Neural progenitor cell (in vitro differentiated cells): ENCODE measurements at regions not wholly inside any gene's neighbourhood (a gene's known extent, or its start where the extent isn't known, plus 50 kb on each side); places are given as distances from the start of the nearest gene placed in this dataset.
A peak's percentile ranks its signal among the peaks of the same experiment; 100 is the strongest.

ENCODE experiments used
- DNase-seq: peaks from one replicate; pipeline ENCODE4 v3.0.0-alpha.2; 2016; ENCODE audit warnings: low spot score
- H2AFZ ChIP-seq: fragments of 200-600 bp; sonication (generic); replicated peaks from 2 replicates; pipeline ENCODE4 v1.6.1; 2016; ENCODE audit warnings: antibody characterized with exemption
- H3F3A ChIP-seq: fragments of 200-600 bp; sonication (generic); 2 replicates; pipeline ENCODE4 v1.6.1; 2016; ENCODE audit warnings: antibody characterized with exemption, low read depth
- H3K27ac ChIP-seq: fragments of 200-600 bp; sonication (generic); 2 replicates; pipeline ENCODE4 v1.5.1; 2016; ENCODE audit warnings: mild to moderate bottlenecking
- H3K27me3 ChIP-seq: fragments of 200-600 bp; sonication (generic); 2 replicates; pipeline ENCODE4 v1.6.1; 2016; ENCODE audit warnings: mild to moderate bottlenecking, moderate library complexity
- H3K36me3 ChIP-seq: fragments of 200-600 bp; sonication (generic); 2 replicates; pipeline ENCODE4 v1.5.1; 2016
- H3K4me1 ChIP-seq: fragments of 200-600 bp; sonication (generic); 2 replicates; pipeline ENCODE4 v1.6.1; 2016; ENCODE audit warnings: mixed run types
- H3K4me2 ChIP-seq: fragments of 200-600 bp; sonication (generic); 2 replicates; pipeline ENCODE4 v1.6.1; 2016
- H3K4me3 ChIP-seq: fragments of 200-600 bp; sonication (generic); 2 replicates; pipeline ENCODE4 v1.5.1; 2016
- H3K79me2 ChIP-seq: fragments of 200-600 bp; sonication (generic); 2 replicates; pipeline ENCODE4 v1.6.1; 2016; ENCODE audit warnings: low read depth
- H3K9ac ChIP-seq: fragments of 200-600 bp; sonication (generic); 2 replicates; pipeline ENCODE4 v1.6.1; 2016
- H3K9me3 ChIP-seq: fragments of 200-600 bp; sonication (generic); 2 replicates; pipeline ENCODE4 v1.5.1; 2016; ENCODE audit warnings: low read depth
- H4K20me1 ChIP-seq: fragments of 200-600 bp; sonication (generic); 2 replicates; pipeline ENCODE4 v1.6.1; 2016; ENCODE audit warnings: low read depth
- H3K27ac Mint-ChIP-seq: 3 replicates; pipeline ENCODE4 v1.8.0; 2021; ENCODE audit warnings: mixed read lengths
- H3K27me3 Mint-ChIP-seq: 2 replicates; pipeline ENCODE4 v1.8.0; 2022; ENCODE audit warnings: low read depth, mild to moderate bottlenecking, inconsistent platforms, moderate library complexity, mixed read lengths; ENCODE audit not compliant: insufficient read depth
- H3K36me3 Mint-ChIP-seq: 3 replicates; pipeline ENCODE4 v1.8.0; 2021; ENCODE audit warnings: mixed read lengths
- H3K4me1 Mint-ChIP-seq: 3 replicates; pipeline ENCODE4 v1.8.0; 2021; ENCODE audit warnings: mixed read lengths
- H3K4me3 Mint-ChIP-seq: 3 replicates; pipeline ENCODE4 v1.8.0; 2021; ENCODE audit warnings: mild to moderate bottlenecking, moderate library complexity, mixed read lengths
- H3K9me3 Mint-ChIP-seq: 3 replicates; pipeline ENCODE4 v1.8.0; 2020; ENCODE audit warnings: mixed read lengths
- CTCF ChIP-seq: fragments of 200-600 bp; sonication (generic); IDR thresholded peaks from 2 replicates; pipeline ENCODE4 v1.5.1; 2017; ENCODE audit warnings: antibody characterized with exemption, mild to moderate bottlenecking
- EZH2 ChIP-seq: fragments of 200-600 bp; sonication (generic); IDR thresholded peaks from 2 replicates; pipeline ENCODE4 v1.6.1; 2017; ENCODE audit warnings: antibody characterized with exemption, mild to moderate bottlenecking, moderate library complexity
- EZH2phosphoT487 ChIP-seq: fragments of 200-600 bp; sonication (generic); IDR thresholded peaks from 2 replicates; pipeline ENCODE4 v1.6.1; 2017; ENCODE audit warnings: antibody characterized with exemption

DNA sequence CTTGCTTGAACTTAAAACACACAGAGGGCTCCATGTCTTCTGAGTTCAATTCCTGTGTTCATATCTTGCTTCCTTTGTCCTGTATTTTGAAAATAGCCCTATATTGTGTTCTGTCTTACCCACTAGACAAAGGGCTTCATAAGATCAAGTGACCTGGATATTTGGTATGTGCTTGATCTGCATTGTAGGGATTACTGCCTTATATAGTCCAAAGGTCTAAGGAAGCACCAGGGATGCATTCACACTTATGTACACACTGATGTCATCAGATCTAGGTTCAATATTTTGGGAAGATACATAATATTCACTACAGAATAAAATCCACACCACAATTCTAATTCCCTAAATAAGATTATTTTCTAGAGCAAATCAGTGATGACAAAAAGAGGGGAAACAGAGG lies 278.0 kb upstream of the KYNU start:
- Histone ChIP-seq H3K27ac (no peak overlapping the region), H3K27me3 (no peaks in the 10 kb centered on the region), H3K9ac (no peak overlapping the region), H3K9me3 (no peaks in the 10 kb centered on the region), H3F3A (no peaks in the 10 kb centered on the region), H3K4me3 (no peak overlapping the region), H3K36me3 (no peaks in the 10 kb centered on the region), H2AFZ (no peak overlapping the region), H3K79me2 (no peaks in the 10 kb centered on the region), H4K20me1 (no peaks in the 10 kb centered on the region), H3K4me1 (no peaks in the 10 kb centered on the region), H3K4me2 (no peak overlapping the region)
- H3K36me3 Mint-ChIP-seq: no peaks in the 10 kb centered on the region
- peaks cover 2% of the 10 kb centered on the region for H3K27me3 Mint-ChIP-seq
- no peak for DNase-seq
- TF ChIP-seq CTCF (no peak), EZH2phosphoT487 (no peak), EZH2 (no peak)
- H3K4me3 Mint-ChIP-seq: no peak overlapping the region
- peak overlapping the region; percentile 42 for H3K27ac Mint-ChIP-seq
- no peaks in the 10 kb centered on the region for H3K9me3 Mint-ChIP-seq
- no peaks in the 10 kb centered on the region for H3K4me1 Mint-ChIP-seq

DNA sequence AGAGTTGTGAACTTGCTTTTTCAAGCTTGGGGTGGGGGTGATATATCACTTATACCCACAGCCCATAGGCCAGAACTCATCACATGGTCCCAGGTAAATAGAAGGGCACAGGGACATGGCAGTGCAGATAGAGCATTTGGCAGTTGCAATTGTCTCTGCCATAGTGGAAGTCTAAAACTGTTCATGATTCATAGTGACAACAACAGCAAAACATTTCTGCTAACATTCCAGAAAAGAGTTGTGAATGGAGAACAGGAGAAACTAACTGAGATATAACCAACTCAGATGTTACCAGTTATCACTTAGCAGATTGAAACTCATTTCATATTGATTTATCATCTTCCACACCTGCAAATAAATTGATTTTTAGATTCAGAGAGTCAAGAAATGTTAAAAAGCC lies 278.6 kb upstream of the KYNU start:
- Histone ChIP-seq H3K9me3 (no peaks in the 10 kb centered on the region), H3K9ac (no peak overlapping the region), H3K4me3 (no peak overlapping the region), H3K79me2 (no peaks in the 10 kb centered on the region), H3K4me1 (no peaks in the 10 kb centered on the region), H2AFZ (no peak overlapping the region), H3K27ac (no peak overlapping the region), H3F3A (no peaks in the 10 kb centered on the region), H4K20me1 (no peaks in the 10 kb centered on the region), H3K36me3 (no peaks in the 10 kb centered on the region), H3K4me2 (no peak overlapping the region), H3K27me3 (no peaks in the 10 kb centered on the region)
- TF ChIP-seq CTCF (no peak), EZH2 (no peak), EZH2phosphoT487 (no peak)
- Mint-ChIP-seq H3K27ac (no peak overlapping the region), H3K4me1 (no peaks in the 10 kb centered on the region), H3K9me3 (no peaks in the 10 kb centered on the region), H3K36me3 (no peaks in the 10 kb centered on the region), H3K4me3 (no peak overlapping the region), H3K27me3 (peaks cover 2% of the 10 kb centered on the region)
- DNase-seq: no peak

DNA sequence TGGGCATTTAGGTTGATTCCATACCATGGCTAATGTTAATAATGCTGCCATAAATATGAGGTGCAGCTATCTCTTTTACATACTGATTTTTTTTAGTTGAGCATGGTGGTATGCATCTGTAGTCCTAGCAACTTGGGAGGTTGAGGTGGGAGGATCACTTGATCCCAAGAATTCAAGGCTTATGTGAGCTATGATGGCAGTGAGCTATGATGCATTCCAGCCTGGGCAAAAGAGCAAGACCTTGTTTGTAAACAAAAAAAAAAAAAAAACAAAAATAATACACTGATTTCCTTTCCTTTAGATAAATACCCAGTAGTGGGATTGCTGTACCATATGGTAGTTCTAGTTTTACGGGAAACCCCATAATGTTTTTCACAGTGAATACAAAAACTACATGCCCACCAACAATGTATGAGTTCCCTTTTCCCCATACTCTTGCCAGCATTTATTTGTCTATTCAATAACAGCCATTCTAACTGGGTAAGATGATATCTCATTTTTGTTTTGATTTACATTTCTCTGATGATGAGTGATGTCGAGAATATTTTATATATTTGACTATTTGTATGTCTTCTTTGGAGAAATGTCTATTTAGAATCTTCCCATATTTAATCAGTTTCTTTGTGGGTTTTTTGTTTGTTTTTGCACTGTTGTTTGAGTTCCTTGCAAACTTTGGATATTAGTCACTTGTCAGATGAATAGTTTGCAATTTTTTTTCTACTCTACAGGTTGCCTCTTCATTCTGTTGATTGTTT lies 281.0 kb upstream of the KYNU start:
- Histone ChIP-seq H4K20me1 (no peaks in the 10 kb centered on the region), H3K4me3 (no peak overlapping the region), H3K4me1 (no peaks in the 10 kb centered on the region), H3K27ac (no peak overlapping the region), H3K4me2 (no peak overlapping the region), H3K27me3 (no peaks in the 10 kb centered on the region), H2AFZ (no peak overlapping the region), H3K9ac (no peak overlapping the region), H3K36me3 (no peaks in the 10 kb centered on the region), H3F3A (no peaks in the 10 kb centered on the region), H3K9me3 (no peaks in the 10 kb centered on the region), H3K79me2 (no peaks in the 10 kb centered on the region)
- H3K27ac Mint-ChIP-seq: no peak overlapping the region
- no peak overlapping the region for H3K4me3 Mint-ChIP-seq
- TF ChIP-seq CTCF (no peak), EZH2 (no peak), EZH2phosphoT487 (no peak)
- no peak for DNase-seq
- H3K4me1 Mint-ChIP-seq: no peaks in the 10 kb centered on the region
- no peaks in the 10 kb centered on the region for H3K9me3 Mint-ChIP-seq
- peaks cover 2% of the 10 kb centered on the region for H3K27me3 Mint-ChIP-seq
- H3K36me3 Mint-ChIP-seq: no peaks in the 10 kb centered on the region
